ENCODE measurements at regions not wholly inside any gene's neighbourhood (a gene's known extent, or its start where the extent isn't known, plus 50 kb on each side); places are given as distances from the start of the nearest gene placed in this dataset.
"Not testable (repeated sequence)": the region's sequence is repeated elsewhere in the genome, so short reads cannot be mapped to it uniquely, and the experiment has no call there.

DNA sequence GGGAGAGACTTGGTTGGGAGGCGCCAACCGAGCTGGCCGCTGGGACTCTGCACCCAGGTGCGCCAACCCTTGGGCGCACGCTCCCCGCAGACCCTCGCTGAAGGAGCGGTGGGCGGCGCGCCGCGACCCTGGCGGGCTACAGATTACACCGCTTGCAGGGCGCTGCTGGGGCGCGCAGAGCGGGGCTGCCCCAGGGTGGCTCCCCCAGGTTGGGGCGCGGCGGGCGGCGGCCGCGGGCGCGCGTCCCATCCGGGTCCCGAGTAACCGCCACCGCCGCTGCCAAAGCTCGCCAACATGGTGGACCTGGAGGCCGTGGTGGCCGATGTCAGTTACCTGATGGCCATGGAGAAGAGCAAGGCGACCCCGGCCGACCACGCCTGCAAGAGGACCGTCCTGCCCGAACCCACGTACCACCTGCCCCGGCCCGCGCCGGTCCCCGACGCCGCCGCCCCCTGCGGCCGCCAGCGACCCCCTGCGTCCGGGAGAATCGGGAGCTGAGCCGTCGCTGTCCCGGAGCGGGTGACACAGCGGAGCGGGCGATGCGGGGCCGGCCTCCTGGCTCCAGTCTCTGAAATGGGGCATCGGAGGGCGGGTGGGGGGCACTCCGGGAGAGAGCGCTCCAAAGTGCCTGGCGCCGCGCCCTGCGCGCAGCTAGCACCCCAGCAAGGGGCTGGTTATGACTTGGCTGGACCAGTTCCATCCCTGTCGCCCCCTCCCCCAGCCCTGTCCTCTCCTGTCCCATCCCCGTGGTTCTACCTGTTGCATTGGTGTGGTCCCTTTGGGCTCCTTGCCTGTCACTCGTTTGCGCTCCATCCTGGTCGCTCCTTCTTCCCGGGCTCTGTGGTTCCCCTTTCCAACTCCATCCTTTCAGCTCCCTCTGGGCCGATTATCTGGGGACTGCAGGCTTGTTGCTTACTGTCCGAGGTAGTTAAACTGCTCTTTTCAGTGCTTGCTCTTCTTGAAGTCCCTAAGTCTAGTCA is 143.3 kb upstream of the GRK3 start:
- no peak for DNase-seq

DNA sequence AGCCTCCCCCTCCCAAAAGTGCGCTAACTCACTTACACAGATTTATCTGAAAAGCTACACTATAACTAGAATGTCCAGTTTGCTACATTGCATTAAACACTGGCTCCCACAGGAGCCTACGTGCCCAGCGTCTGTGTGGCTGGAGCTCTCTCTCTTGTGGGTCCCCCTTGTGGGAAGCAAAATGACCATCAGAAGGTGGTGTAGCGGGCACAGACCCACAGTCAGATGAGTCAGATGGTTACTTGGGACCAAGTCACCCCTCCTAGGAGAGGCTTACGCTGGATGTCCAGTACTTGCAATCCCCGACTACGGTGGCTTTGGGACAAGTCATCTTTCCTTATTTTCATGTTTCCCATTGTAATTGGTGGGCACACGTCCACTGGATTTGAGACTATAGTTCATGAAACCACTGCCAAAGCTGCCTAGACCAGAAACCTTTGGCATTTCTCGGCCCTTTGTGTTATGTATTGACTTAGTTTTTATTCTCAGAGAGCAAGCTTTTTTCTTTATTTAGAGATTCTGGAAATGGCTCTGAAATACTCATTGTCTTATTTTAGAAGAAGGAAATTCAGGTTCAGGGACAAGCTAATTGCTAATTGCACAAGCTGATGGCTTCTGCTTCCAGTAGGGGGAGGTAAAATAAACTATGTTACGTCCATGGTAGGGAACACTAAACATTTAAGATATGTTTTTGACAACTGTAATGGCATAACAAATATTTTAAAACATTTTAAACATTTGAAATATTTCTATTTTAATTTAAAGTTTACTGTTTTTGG is 137.8 kb upstream of the GRK3 start:
- not testable (repeated sequence) for DNase-seq

DNA sequence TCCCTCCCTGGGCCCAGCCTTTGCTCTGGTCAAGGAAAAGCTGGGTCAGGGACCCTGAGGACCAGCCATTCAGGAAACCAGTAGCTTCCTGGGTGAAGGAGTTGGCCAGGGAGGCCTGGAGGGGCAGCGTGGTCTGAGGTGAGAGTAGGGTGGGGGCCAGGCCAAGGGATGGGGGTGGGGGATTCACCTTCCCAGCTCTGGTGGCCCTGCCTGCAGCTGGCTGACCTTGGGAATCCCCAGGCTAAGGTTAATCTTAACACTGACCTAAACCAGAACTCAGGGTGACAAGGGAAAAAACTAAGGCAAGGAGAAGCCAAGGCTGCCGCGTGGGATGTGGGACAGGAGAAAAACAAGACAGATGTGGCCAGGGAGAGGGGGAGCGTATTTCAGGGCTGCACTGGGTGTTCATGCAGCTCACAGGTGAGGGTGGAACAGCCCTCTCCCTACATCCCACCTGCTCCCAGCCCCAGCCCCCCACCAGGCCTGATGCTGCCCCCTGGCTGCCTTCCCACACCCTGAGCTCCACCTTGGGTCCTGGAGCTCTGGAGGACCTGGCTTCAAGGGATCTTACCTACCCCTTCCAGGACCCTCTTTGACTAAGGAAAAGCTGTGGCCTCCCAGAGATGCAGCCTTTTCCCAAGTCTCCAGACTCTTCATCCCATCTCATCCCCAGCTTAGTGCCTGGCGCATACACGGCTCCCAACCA is 132.7 kb upstream of the GRK3 start:
- not testable (repeated sequence) for DNase-seq

- DNase-seq: not testable (repeated sequence)
Measured at GRCh38 chr22:25433381-25433970, 131.0 kb upstream of the GRK3 start.

GRCh38 chr22:25437414-25438160 is 126.9 kb upstream of the GRK3 start:
- no peak for DNase-seq

- no peak for DNase-seq
Measured at GRCh38 chr22:25447067-25447685, 117.3 kb upstream of the GRK3 start.

DNA sequence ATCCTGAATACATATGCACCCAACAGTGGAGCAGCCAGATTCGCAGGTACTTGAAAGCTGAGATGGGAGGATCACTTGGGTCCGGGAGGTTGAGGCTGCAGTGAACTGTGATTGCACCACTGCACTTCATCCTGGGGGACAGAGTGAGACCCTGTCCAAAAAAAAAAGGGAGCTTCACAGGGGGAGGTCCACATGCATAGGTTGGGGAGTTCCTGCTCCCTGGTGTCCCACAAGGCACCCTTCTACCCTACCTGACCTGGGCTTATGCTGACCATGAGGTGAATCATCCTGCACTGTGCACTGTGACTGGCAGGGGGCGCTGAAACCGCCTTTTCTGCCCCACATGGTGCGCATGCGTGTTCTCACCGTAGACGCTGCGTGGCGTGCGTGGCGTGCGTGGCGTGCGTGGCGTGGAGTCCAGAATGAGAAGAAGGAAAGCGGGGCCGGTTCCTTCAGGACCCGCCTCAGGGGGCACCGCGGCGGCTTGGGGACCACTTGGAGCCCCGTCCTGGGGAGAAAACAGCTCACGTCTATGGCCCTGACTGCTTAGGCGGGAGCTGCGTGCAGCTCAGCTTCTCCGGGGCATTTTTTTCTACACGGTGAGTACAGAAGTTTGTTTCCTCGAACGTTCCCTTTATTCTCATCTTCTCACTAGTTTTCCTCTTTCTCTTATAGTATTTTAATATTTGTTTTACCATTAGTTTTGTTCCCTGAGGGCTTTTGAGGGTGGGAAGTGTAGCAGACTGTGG is 116.6 kb upstream of the GRK3 start:
- DNase-seq: no peak

DNA sequence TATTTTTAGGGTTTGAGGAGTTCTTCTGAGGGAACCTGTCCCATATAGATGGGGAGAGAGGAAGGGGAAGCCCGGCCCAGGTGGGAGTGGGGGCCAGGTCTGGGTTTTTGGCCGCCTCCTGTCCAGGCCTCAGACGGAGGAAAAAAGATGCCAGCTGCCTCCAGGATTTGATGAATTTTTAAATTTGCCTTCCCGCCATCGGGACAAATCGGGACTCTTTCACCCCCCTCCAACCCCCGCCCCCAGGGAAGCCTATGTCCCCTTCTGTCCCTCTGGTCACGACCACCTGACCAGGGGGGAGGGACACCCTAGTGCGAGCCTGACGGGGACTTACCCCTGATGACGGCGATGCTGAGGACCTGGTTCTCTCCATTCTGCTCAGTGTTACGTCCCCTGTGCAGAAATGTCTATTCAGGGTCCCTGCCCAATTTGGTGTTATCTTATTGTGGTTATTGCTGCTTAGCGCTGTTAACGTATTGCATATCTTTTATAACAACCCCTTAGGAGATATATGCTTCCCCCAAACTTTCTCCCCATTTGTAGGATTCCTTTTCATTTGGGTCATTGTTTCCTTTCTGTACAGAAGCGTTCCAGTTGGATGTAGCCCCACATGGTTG is 115.9 kb upstream of the GRK3 start:
- DNase-seq: no peak

- no peak for DNase-seq
Measured at GRCh38 chr22:25449781-25450317, 114.6 kb upstream of the GRK3 start.

DNA sequence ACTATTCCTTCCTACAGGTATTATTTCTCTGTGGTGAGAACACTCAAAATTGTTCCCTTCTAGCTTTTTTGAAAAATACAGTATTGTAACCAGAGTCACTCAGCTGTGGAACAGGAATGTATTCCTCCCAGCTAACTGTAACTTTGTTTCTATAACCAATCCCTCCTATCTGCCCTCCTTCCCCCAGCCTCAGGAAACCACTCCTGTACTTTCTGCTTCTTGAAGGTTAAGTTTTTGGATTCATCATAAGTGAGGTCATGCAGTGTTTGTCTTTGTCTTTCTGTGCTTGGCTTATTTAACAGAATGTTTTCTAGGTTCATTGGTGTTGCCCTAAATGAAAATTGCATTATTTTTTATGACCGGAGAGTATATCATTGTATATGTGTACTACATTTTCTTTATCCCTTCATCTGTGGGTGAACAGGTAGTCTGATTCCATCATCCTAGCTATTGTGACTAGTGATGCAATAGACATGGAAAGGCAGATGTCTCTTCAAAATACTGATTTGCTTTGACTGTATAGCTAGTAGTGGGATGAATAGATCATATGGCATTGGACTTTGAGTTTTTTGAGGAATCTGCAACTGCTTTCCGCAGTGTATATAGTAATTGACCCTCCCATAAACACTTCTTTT is 112.9 kb upstream of the GRK3 start:
- DNase-seq: no peak

DNA sequence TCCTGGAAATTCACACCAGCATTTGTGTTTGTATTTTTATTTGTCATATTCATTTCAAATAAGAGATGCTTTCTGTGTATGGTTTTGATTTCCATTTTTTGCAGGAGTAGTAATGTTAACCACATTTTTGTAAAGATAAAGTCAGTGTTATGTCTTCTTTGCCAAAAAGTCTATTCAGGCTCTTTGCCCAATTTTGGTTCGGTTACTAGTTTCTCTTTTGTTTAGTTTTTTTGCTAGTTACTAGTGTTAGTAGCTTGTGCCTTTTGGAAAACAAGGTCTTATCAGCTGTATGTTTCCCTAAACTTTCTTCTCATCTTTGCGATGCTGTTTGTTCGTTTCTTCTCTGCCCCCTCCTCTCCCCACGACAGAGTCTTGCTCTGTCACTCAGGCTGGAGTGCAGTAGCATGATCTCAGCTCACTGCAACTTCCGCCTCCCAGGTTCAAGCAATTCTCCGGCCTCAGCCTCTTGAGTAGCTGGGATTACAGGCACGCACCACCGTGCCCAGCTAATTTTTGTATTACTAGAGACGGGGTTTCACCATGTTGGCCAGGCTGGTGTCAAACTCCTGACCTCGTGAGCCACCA is 112.3 kb upstream of the GRK3 start:
- DNase-seq: no peak

- no peak for DNase-seq
Measured at GRCh38 chr22:25453058-25453457, 111.4 kb upstream of the GRK3 start.

DNA sequence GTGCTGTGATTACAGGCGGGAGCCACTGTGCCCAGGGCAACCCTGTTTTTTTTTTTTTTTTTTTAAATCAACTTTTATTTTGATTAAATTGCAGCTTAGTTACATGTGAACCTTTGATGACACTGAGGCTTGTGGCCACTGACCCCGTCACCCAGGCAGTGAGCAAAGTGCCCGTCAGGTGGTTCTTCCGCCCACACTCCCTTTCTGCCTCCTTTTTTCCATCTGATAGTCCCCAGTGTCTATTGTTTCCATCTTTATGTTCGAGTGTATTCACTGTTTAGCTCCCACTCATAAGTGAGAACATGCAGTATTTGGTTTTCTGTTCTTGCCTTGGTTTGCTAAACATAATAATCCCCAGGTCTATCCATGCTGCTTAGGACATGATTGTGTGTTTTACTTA is 110.9 kb upstream of the GRK3 start:
- DNase-seq: no peak

DNA sequence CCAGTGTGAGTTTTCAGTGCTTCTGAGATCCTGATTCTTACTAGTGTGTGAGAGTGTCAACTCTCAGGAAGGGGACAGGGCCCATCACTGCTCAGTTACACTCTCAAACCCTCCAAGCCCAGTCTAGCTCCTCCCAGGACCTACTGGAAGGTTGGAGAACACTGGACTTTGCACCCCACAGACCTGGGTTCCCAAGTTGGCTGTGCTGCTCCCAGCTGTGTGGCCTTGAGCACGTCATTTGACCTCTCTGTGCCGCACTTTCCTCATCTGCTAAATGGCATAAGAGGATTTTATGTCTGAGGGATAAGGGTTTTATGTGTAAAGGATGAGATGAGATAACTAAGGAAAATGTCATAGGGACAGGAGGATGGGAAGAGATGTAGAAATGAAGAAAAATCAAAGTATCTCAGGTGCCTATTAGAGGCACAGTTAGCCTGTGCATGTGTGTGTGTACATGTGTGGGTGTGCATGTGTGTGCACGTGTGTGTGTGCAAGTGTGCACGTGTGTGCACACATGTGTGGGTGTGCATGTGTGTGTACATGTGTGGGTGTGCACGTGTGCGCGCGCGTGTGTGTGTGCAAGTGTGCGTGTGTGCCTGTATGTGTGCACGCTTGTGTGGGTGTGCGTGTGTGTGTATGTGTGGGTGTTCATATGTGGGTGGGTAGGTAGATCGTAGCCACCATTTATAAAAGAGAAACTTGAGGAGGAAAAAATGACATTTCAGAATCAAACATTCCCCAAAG is 108.0 kb upstream of the GRK3 start:
- DNase-seq: not testable (repeated sequence)

DNA sequence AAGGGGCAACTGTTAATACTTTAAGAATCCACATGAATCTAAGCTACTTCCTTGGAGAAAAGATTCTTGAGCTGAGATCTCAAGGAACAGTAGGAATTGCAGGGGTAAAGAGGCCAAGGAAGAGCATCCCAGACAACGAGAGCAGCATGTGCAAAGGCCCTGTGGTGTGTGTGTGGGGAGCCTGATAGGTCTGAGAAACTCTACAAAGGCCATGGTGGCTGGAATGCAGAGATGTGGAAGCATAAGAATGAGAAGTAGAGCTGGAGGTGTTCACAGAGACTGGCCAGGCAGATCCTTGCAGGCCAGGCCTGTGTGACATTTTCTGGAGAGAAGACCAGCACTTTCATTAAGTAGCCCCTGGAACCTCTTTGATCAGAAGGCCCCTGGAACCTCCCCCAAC is 105.8 kb upstream of the GRK3 start:
- not testable (repeated sequence) for DNase-seq

- DNase-seq: not testable (repeated sequence)
Measured at GRCh38 chr22:25460682-25461081, 103.8 kb upstream of the GRK3 start.

DNA sequence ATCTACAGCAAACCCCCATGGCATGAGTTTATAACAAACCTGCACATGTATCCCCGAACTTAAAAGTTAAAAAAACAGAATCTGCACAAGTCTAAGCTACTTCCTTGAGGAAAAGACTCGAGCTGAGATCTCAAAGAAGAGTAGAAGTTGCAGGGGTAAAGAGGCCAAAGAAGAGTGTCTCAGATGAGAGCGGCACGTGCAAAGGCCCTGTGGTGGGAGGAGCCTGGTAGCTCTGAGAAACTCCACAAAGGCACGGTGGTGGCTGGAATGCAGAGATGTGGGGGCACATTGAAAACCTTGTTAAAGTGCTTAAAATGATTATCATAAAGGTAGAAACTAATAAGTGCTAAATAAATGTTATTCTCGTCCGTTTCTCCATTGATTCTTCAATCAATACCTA is 103.2 kb upstream of the GRK3 start:
- DNase-seq: no peak
